Astrocyte (in vitro differentiated cells and primary cell): ENCODE measurements at regions not wholly inside any gene's neighbourhood (a gene's known extent, or its start where the extent isn't known, plus 50 kb on each side); places are given as distances from the start of the nearest gene placed in this dataset.
A peak's percentile ranks its signal among the peaks of the same experiment; 100 is the strongest.
"Not testable (repeated sequence)": the region's sequence is repeated elsewhere in the genome, so short reads cannot be mapped to it uniquely, and the experiment has no call there.

Source experiments
- DNase-seq: peaks from one replicate; pipeline ENCODE4 v3.0.0-alpha.2; 2010; ENCODE audit warnings: low read depth
- FAIRE-seq: peaks from 2 replicates; lab custom pipeline; 2011; peaks lifted over from hg19 to GRCh38; lab: Jason Lieb, UNC
- H2AFZ ChIP-seq: 2 replicates; pipeline ENCODE4 v1.6.0; 2012; ENCODE audit warnings: low read depth, low read length, inconsistent platforms
- H3K27ac ChIP-seq: 2 replicates; pipeline ENCODE4 v1.5.1; 2011; ENCODE audit warnings: low read depth, low read length, inconsistent platforms
- H3K27me3 ChIP-seq: 2 replicates; pipeline ENCODE4 v1.6.0; 2011; ENCODE audit warnings: low read length, inconsistent platforms; ENCODE audit not compliant: insufficient read depth
- H3K36me3 ChIP-seq: 2 replicates; pipeline ENCODE4 v1.5.1; 2011; ENCODE audit warnings: low read length, inconsistent platforms; ENCODE audit not compliant: insufficient read depth
- H3K4me1 ChIP-seq: 2 replicates; pipeline ENCODE4 v1.5.1; 2011; ENCODE audit warnings: low read length, inconsistent platforms; ENCODE audit not compliant: insufficient read depth
- H3K4me2 ChIP-seq: 2 replicates; pipeline ENCODE4 v1.6.0; 2012; ENCODE audit warnings: low read length, inconsistent platforms
- H3K4me3 ChIP-seq: 2 replicates; pipeline ENCODE4 v1.5.1; 2011; ENCODE audit warnings: low read depth, mild to moderate bottlenecking, low read length, inconsistent platforms; ENCODE audit not compliant: insufficient read depth
- H3K79me2 ChIP-seq: 2 replicates; pipeline ENCODE4 v1.6.0; 2012; ENCODE audit warnings: mild to moderate bottlenecking, low read length, inconsistent platforms; ENCODE audit not compliant: insufficient read depth
- H3K9ac ChIP-seq: 2 replicates; pipeline ENCODE4 v1.6.0; 2012; ENCODE audit warnings: mild to moderate bottlenecking, low read length, inconsistent platforms
- H3K9me3 ChIP-seq: 2 replicates; pipeline ENCODE4 v1.5.1; 2012; ENCODE audit warnings: low read depth, mild to moderate bottlenecking, low read length, inconsistent platforms; ENCODE audit not compliant: insufficient read depth
- H4K20me1 ChIP-seq: 2 replicates; pipeline ENCODE4 v1.6.0; 2012; ENCODE audit warnings: low read length, inconsistent platforms; ENCODE audit not compliant: insufficient read depth
- H3K27ac Mint-ChIP-seq: one replicate; pipeline ENCODE4 v1.8.0; 2021; ENCODE audit warnings: mild to moderate bottlenecking, mixed read lengths; ENCODE audit not compliant: unreplicated experiment
- H3K27me3 Mint-ChIP-seq: one replicate; pipeline ENCODE4 v1.8.0; 2021; ENCODE audit warnings: low read depth, mixed read lengths; ENCODE audit not compliant: unreplicated experiment
- H3K36me3 Mint-ChIP-seq: one replicate; pipeline ENCODE4 v1.8.0; 2021; ENCODE audit warnings: low read depth, mixed read lengths; ENCODE audit not compliant: unreplicated experiment
- H3K4me1 Mint-ChIP-seq: one replicate; pipeline ENCODE4 v1.8.0; 2021; ENCODE audit warnings: low read depth, mixed read lengths; ENCODE audit not compliant: unreplicated experiment
- H3K4me3 Mint-ChIP-seq: one replicate; pipeline ENCODE4 v1.8.0; 2021; ENCODE audit warnings: mild to moderate bottlenecking, moderate library complexity, mixed read lengths; ENCODE audit not compliant: unreplicated experiment
- H3K9me3 Mint-ChIP-seq: one replicate; pipeline ENCODE4 v1.8.0; 2021; ENCODE audit warnings: mild to moderate bottlenecking, mixed read lengths; ENCODE audit not compliant: unreplicated experiment
- EZH2 ChIP-seq: IDR thresholded peaks from 2 replicates; pipeline ENCODE4 v1.6.1; 2012; ENCODE audit warnings: mild to moderate bottlenecking, low read length, inconsistent platforms; ENCODE audit not compliant: insufficient read depth
- TF ChIP-seq, protein P1 (sequence below): IDR thresholded peaks from 2 replicates; pipeline ENCODE4 v1.5.1; 2011; ENCODE audit warnings: low read depth, mild to moderate bottlenecking, inconsistent platforms, low read length, moderate library complexity; ENCODE audit not compliant: insufficient read depth

DNA sequence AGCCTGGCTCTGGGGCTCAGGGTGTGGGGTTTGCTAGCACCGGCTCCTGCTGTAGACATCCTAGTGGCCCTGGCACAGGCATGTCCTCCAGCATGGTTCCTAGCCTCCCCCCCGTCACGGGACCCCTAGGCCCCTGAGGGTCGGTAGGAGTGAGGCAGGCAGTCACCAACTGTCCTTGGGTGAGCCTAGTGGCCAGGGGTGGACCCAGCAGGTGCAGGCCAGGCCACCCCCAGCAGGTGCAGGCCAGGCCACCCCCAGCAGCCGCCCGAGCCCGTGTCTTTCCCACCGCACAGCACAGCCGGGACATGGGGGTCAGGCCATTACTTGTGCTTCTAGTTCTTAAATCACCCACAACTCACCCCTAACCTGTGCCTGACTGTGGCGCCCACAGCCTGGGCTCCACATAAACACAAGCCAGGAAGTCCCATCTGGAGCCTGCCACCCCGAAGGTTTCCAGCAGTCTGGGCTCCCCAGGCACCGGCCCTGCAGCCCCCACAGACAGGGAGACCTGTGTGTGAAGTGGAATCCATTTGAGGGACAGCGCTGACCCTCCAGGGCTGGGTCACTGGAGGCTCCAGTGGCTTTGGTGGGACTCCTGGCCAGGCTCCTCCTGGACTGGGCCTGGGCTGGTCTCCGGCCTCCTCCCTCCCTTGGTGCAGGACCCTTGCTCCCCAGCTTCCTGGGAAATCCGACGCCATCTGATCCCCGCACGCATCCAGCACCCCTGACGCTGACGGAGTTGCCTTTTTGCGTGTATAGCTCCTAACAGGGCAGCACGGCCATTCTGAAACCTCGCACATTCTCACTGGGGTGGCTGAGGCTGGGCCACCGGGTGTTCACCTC is 114.1 kb upstream of the LPCAT1 start:
- H2AFZ ChIP-seq, result no peak overlapping the region
- peaks cover 23% of the 10 kb centered on the region for H3K27me3 ChIP-seq
- no peak overlapping the region for H3K27ac ChIP-seq
- TF ChIP-seq, protein P1, sequence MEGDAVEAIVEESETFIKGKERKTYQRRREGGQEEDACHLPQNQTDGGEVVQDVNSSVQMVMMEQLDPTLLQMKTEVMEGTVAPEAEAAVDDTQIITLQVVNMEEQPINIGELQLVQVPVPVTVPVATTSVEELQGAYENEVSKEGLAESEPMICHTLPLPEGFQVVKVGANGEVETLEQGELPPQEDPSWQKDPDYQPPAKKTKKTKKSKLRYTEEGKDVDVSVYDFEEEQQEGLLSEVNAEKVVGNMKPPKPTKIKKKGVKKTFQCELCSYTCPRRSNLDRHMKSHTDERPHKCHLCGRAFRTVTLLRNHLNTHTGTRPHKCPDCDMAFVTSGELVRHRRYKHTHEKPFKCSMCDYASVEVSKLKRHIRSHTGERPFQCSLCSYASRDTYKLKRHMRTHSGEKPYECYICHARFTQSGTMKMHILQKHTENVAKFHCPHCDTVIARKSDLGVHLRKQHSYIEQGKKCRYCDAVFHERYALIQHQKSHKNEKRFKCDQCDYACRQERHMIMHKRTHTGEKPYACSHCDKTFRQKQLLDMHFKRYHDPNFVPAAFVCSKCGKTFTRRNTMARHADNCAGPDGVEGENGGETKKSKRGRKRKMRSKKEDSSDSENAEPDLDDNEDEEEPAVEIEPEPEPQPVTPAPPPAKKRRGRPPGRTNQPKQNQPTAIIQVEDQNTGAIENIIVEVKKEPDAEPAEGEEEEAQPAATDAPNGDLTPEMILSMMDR, result no peak
- TF ChIP-seq EZH2, result no peak
- peaks cover 11% of the 10 kb centered on the region for H3K4me1 ChIP-seq
- Mint-ChIP-seq H3K27me3 (peaks cover 28% of the 10 kb centered on the region), H3K27ac (no peak overlapping the region), H3K4me3 (no peak overlapping the region), H3K36me3 (no peaks in the 10 kb centered on the region), H3K4me1 (peaks cover 11% of the 10 kb centered on the region), H3K9me3 (peaks cover 3% of the 10 kb centered on the region)
- H3K36me3 ChIP-seq, result no peaks in the 10 kb centered on the region
- H4K20me1 ChIP-seq, result no peaks in the 10 kb centered on the region
- DNase-seq (no peak), FAIRE-seq (no peak)
- no peaks in the 10 kb centered on the region for H3K79me2 ChIP-seq
- H3K9me3 ChIP-seq, result no peaks in the 10 kb centered on the region
- H3K4me3 ChIP-seq, result no peak overlapping the region
- H3K9ac ChIP-seq, result no peak overlapping the region
- H3K4me2 ChIP-seq, result no peak overlapping the region

DNA sequence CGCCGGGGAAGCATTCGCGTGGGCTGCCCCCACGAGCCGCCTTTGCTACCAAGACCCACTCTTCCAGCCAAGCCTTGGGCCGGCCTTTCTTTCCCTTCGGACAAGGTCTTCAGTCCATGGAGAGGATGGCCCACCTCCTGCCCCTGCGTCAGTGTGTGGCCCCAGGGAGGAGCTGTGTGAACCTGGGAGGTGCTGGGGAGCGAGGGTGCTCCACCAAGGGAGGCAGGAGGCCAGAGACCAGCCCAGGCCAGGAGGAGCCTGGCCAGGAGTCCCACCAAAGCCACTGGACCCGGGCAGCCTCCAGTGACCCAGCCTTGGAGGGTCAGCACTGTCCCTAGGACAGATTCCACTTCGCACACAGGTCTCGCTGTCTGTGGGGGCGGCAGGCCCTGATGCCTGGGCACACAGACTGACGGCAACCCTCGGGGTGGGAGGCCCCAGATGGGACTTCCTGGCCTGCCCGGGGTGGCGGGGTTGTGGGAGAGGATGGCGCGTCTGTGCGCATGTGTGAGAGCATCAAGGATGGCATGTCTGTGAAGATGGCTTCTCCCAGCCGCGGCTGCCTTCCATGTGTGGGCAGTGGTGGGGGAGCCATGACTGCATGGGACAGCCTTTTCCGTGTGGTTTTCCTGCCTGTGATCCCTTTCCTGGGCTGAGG is 113.3 kb upstream of the LPCAT1 start:
- Histone ChIP-seq H3K79me2 (no peaks in the 10 kb centered on the region), H3K4me2 (no peak overlapping the region), H3K27me3 (peaks cover 20% of the 10 kb centered on the region), H2AFZ (no peak overlapping the region), H4K20me1 (no peaks in the 10 kb centered on the region), H3K9me3 (no peaks in the 10 kb centered on the region), H3K4me3 (no peak overlapping the region), H3K36me3 (no peaks in the 10 kb centered on the region), H3K9ac (no peak overlapping the region), H3K4me1 (peaks cover 11% of the 10 kb centered on the region), H3K27ac (no peak overlapping the region)
- H3K27me3 Mint-ChIP-seq, result peaks cover 26% of the 10 kb centered on the region
- H3K4me3 Mint-ChIP-seq, result no peak overlapping the region
- no peak for FAIRE-seq
- H3K4me1 Mint-ChIP-seq, result peaks cover 11% of the 10 kb centered on the region
- TF ChIP-seq EZH2, result no peak
- TF ChIP-seq, protein P1, result no peak
- H3K36me3 Mint-ChIP-seq, result no peaks in the 10 kb centered on the region
- H3K27ac Mint-ChIP-seq, result no peak overlapping the region
- peaks cover 3% of the 10 kb centered on the region for H3K9me3 Mint-ChIP-seq
- DNase-seq, result no peak

DNA sequence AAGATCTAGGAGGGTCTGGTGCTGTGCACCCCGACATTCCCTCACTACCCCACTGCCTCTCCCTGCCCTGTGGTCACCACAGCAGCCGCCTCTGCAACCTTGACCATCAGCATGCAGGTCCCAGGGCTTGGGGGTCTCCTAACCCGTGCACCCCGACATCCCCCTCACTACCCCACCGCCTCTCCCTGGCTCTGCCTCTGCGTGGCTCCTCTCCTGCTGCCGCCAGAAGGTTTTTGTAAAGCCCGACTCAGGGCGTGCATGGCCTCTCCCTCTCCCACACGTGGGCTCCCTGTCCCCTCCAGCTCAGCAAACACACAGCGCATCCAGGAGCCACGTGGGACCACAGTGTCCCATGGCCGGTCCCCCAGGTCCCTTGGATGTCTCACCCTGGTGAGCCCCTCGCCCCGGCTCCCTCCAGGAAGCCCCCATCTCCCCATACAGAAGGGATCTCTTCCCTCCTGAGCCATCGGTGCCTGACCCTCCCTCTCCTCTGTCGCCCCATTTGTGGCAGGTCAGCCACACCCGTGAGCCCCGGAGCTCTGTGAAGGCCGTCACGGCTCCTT is 112.5 kb upstream of the LPCAT1 start:
- peaks cover 20% of the 10 kb centered on the region for H3K27me3 Mint-ChIP-seq
- peaks cover 16% of the 10 kb centered on the region for H3K27me3 ChIP-seq
- not testable (repeated sequence) for H3K79me2 ChIP-seq, H4K20me1 ChIP-seq, H3K4me3 Mint-ChIP-seq, FAIRE-seq, H3K4me2 ChIP-seq, H3K9me3 Mint-ChIP-seq, H3K27ac ChIP-seq, H3K36me3 ChIP-seq, H3K9me3 ChIP-seq, DNase-seq, H3K36me3 Mint-ChIP-seq, H2AFZ ChIP-seq, H3K4me3 ChIP-seq, H3K9ac ChIP-seq
- H3K4me1 Mint-ChIP-seq, result peaks cover 11% of the 10 kb centered on the region
- peak overlapping the region; percentile 22 for H3K27ac Mint-ChIP-seq
- peaks cover 11% of the 10 kb centered on the region for H3K4me1 ChIP-seq

DNA sequence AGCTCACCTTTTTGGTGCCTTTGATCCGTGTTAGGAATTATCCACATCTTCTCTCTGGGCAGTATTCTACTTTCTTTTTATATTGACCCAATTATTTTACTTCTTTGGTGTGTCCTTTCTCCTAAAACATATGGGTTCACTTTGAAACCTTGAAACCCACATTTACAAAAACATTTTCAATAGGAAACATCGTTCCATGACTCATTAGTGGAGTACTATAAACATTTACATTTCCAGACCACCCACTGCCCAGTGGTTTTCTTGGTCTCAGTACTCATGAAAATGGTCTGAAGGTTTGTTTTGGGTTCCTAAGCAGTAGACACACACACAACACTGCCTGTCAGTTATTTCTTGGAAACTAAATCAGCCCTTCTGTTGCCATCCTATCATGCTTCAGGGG is 111.7 kb upstream of the LPCAT1 start:
- not testable (repeated sequence) for H3K79me2 ChIP-seq, H3K9ac ChIP-seq, H3K36me3 Mint-ChIP-seq, H3K27ac ChIP-seq, H2AFZ ChIP-seq, H3K4me2 ChIP-seq, FAIRE-seq, H3K9me3 Mint-ChIP-seq, H4K20me1 ChIP-seq, H3K4me3 ChIP-seq, H3K36me3 ChIP-seq, H3K9me3 ChIP-seq
- peaks cover 11% of the 10 kb centered on the region for H3K4me1 ChIP-seq
- Mint-ChIP-seq H3K27me3 (peaks cover 15% of the 10 kb centered on the region), H3K27ac (peak overlapping the region; percentile 70), H3K4me1 (peaks cover 11% of the 10 kb centered on the region), H3K4me3 (peak overlapping the region; percentile 80)
- H3K27me3 ChIP-seq, result peaks cover 19% of the 10 kb centered on the region
- peak; percentile 3 for DNase-seq
